Spleen (tissue), 7 donors: ENCODE measurements at regions not wholly inside any gene's neighbourhood (a gene's known extent, or its start where the extent isn't known, plus 50 kb on each side); places are given as distances from the start of the nearest gene placed in this dataset.

Experiments
- CTCF ChIP-seq, 11 experiments: fragments of 200-600 bp in 7 of 11; fragments of 450-650 bp in 4 of 11; sonication (generic) in 4 of 11; IDR thresholded peaks in 8 of 11; conservative IDR thresholded peaks in 3 of 11; 1 replicate in 7 of 11; 2 replicates in 4 of 11; pipeline versions ENCODE4 v1.4.0 to v1.8.0; 2016 to 2021; ENCODE audit warnings: antibody characterized with exemption in 11 of 11, inconsistent platforms in 4 of 11, mild to moderate bottlenecking in 1 of 11
- POLR2AphosphoS5 ChIP-seq, 3 donors: sonication (generic); formaldehyde crosslinking; IDR thresholded peaks; one replicate each; pipeline ENCODE4 v1.5.1; 2017; ENCODE audit warnings: antibody characterized with exemption in 3 of 3
- donor health status: DM: no; HTN: no; CAD: no; lungs with moderate emphysema.
- donor health status: DM: no; HTN: no; CAD: no.
- donor health status: DM: no; HTN: no; CAD: no.

GRCh38 chr2:12488352-12489318 lies 228.1 kb upstream of the TRIB2 start:
- TF ChIP-seq CTCF (IDR thresholded peaks at IDR 0.05 in 8 of 11, conservative IDR thresholded peaks at IDR 0.05 in 3 of 11) (no peak), POLR2AphosphoS5 (IDR thresholded peaks at IDR 0.05) (no peak)
